HG02798 (cell line): ENCODE measurements at regions not wholly inside any gene's neighbourhood (a gene's known extent, or its start where the extent isn't known, plus 50 kb on each side); places are given as distances from the start of the nearest gene placed in this dataset.
A peak's percentile ranks its signal among the peaks of the same experiment; 100 is the strongest.

Experiments
- ATAC-seq: cut with Tn5 transposase; IDR thresholded peaks from one replicate; pipeline ENCODE4 v1.9.1; 2021; ENCODE audit warnings: mild to moderate bottlenecking; ENCODE audit not compliant: unreplicated experiment, poor library complexity

DNA sequence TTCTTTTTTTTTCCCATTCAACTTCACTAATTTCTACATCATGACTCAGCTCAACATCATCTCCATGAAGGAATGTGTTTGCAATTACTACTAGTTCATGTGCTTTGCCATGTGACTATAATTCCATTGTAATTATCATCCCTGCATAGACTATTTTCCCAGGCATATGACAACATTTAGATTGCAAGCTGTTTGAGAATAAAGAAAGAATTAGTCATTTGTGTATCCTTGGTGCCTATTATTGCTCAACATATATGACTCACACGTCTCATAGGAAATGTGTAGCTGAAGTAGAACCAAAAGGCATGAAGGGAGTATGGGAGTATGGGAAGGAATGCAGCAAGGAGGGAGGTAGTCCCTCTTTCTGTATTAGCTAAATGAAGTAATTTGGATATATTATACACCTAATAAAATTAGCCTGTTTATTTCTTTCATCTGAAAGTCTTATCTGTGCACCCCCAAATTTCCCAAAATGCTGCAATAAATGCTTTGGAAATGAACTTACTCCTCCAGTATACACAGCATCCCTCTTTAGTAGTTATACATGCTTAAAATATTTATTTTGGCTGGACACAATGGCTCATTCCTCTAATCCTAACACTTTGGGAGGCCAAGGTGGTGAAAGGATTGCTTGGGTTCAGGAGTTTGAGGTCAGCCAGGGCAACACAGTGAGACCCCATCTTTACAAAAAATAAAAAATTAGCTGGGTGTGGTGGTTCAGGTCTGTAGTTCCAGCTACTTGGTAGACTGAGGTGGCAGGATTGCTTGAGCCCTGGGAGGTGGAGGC is 316.9 kb upstream of the ADGRL4 start:
- no peak for ATAC-seq

- no peak for ATAC-seq
Measured at GRCh38 chr1:79322511-79323027, 316.0 kb upstream of the ADGRL4 start.

DNA sequence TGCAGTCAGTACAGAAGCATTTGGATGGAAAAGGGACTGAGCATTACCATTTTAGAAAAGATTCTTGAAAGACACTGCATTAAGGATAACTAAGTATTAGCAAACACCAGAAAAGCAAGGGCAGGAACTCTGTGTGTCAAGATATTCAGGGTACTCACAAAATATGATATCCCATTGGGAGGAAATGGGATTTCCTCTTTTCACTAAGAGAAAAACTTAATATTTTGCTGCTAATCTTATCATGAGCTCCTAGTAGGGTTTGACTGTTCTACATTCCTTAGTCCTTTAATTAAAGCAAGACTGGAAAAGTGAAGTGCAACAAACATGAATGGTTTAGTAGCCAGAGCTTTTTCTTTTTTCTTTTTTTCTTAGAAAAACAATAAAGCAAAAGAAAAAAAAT is 305.9 kb upstream of the ADGRL4 start:
- ATAC-seq = no peak

DNA sequence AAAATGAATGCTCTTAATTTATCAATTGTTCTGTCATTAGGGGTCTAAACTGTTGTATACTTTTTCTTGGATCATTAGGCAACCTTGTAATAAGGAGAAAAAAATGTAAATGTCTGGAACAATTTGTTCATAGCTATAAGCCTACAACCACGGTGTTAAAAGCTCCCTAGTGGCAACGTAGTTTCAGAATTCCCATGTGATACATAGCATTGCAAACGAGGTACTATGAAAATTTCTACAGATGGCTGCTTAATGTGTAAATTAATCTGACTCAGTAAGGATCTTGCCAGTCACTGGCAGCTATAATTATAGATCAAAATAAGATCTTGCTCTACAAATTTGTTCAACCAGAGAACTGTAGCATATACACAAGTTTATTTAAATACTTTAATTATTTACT is 304.1 kb upstream of the ADGRL4 start:
- no peak for ATAC-seq

DNA sequence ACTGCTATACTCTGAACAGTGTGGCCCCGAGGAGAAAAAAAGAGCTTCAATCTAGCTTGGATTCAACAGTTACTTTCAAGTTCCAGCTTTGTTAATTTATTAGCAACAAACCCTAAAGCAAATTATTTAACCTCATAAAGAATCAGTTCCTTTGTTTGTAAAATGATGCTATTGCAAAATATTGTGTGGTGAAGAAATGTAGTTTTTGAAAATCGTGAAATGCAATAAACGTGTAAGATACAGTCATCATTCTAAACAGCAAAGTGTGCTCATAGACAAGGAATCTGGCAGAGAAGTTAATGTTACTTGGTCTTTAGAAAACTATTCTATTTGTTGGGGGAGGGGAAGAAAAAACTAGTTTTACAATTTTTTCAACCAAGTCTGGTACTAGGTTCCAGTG is 297.6 kb upstream of the ADGRL4 start:
- ATAC-seq = no peak

DNA sequence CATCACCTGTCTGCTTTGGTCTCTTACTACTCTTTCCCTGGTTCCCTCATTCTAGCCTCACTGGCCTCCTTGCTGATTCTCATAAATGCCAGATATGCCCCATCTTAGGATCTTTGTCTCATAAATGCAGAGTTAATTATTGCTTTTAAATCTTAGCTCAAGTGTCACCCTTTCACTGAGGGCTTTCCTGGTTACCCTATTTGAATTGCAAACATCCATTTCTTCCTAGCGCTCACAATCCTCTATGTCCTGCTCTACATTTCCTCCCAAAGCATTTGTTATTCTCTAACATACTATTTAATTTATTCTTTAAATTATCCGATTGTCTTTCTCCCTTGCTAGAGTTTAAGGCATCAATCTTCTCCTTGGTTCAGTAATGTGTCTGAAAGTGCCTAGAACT is 296.5 kb upstream of the ADGRL4 start:
- no peak for ATAC-seq

- ATAC-seq = no peak
Measured at GRCh38 chr1:79302380-79302930, 295.9 kb upstream of the ADGRL4 start.

GRCh38 chr1:79295967-79296366 is 289.4 kb upstream of the ADGRL4 start:
- ATAC-seq = no peak

GRCh38 chr1:79293611-79294010 is 287.1 kb upstream of the ADGRL4 start:
- no peak for ATAC-seq

GRCh38 chr1:79290927-79291474 is 284.5 kb upstream of the ADGRL4 start:
- ATAC-seq = no peak

GRCh38 chr1:79287982-79288381 is 281.5 kb upstream of the ADGRL4 start:
- no peak for ATAC-seq

- no peak for ATAC-seq
Measured at GRCh38 chr1:79285667-79286066, 279.1 kb upstream of the ADGRL4 start.

GRCh38 chr1:79283451-79283850 is 276.9 kb upstream of the ADGRL4 start:
- ATAC-seq = no peak

DNA sequence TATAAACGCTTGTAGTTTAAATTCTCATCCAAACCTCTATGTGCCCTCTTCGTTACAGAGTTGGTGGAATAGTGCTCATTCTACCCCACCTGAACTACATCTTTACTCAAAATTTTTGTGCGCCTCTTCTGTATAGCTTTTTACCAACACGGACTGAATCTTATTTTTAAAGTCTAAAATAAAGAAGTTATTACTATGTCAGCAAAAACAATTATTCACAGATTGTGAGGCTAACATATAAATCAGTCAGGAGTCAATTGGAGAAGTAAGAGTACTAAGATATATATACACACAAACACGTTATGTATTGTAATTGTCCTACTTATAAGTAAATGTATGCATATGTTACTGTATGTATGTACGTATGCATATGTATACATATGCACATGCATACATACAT is 274.9 kb upstream of the ADGRL4 start:
- ATAC-seq = no peak

DNA sequence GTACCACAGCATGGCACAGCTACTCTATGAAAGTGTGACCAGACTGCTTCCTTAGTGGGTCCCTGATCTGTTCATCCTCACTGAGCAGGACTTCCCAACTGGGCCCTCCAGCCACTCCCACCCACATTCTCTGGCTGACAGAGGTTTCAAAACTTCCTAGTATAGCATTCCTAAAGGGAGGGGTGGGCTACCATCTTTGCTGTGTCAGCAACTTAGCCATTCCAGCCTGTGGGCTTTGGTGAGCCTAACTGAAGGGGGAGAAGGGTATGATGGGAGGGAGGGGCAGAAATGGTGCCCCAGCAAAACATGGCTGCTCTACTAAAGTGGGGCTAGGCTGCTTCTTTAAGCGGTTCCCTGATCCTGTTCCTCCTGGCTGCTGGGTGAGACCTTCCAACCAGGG is 265.2 kb upstream of the ADGRL4 start:
- ATAC-seq = no peak

DNA sequence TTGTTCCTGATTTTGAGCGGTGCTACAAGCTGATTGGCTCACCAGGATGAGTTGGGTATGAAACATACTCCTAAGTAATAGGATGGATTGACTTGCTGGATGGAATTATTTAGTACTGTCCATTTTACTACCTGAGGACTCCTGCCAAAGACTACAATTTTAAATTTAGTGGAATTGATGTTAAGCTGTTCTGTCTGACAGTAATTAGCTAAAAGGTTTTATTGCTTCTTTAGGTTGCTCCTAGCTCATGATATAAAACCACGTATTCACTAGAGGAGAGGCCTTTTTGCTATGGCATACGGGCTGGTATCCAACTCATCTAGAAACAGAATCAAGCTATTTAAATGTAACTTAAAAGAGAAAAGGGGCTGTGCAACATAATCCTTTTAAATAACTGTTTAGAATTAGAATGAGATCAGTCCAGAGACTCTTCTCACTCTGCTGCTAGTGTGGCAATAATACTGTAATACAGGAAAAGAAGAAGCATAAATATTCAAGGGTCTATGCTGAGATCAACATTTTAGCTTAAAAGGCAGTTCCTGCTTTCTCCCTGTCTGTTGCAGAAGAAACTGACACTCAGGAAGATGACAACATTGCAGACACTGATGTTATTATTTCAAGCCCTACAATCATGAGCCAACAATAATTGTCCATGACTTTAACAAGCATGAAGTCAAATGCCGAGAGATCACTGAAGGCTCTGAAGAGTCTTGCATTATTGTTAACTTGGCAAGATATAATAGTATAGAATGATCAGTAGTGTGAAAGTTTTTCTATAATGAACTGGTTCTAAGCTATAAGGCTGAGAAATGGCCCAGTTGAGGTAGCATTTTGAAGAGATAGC is 258.7 kb upstream of the ADGRL4 start:
- ATAC-seq = no peak

GRCh38 chr1:79264285-79264684 is 257.8 kb upstream of the ADGRL4 start:
- no peak for ATAC-seq

DNA sequence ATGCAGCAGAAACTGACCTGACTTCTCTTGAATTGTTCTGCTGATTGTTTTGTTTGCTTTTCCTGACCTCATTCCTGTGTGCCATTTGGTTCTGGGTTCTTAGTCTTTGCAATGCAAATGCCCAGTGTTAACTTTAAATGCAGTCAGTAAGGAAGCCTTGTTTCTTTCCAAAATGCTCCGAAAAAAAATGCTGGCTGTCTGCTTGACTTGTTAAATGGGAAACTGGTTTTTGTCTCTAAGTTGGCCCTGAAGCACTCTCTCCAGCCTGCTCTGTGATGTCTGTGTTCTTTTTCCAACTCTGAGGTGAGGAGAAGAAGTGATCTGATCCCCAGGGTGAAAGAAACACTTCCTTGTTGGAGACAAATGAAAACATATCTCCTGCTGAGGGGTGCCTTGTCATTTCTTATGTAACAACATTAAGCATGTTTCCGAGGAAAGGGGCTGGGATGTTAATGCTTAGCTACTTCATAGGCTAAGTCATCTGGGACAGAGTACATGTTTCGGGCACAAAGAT is 256.3 kb upstream of the ADGRL4 start:
- no peak for ATAC-seq

DNA sequence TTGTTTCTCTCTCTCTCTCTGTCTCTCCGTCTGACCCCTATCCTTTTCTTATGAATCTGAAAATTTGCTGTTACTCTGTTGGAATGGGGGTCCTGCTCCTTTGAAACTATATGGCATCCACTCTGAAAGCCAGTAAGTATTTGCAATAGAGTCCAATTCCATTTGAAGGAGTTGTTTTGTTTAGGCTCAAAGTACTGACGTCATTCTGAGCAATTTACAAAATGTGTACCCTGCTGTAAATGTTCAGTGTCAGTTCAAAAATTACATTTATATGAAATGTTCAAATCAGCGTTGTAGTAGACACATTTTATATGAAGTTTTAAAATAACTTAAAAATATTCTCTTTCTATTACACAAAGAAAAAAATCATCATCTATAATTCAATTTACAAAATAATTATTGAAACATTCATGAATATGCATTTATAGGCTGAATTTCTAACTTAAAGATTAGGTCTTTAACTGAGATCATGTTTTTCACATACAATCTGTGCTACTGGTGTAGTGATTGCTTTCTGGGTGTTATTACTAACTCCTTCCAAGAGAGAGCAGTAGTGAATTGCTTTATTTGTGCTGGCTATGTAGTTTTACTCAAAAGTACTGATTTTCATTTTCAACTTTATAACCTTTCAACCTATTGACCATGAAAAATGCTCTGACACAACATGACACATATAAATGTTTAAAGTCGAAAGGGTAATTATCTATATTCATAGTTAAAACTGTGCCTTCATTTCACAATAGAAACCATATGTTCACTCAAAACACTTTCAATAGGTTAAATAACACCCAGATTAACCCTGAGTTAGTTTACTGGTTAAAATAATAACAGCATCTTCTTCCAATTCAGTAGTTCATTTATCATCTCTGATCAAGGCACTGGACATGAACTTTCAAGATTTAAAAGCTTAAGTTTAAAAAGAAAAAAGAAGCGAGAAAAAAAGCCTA is 253.1 kb upstream of the ADGRL4 start:
- peak; percentile 67 for ATAC-seq

DNA sequence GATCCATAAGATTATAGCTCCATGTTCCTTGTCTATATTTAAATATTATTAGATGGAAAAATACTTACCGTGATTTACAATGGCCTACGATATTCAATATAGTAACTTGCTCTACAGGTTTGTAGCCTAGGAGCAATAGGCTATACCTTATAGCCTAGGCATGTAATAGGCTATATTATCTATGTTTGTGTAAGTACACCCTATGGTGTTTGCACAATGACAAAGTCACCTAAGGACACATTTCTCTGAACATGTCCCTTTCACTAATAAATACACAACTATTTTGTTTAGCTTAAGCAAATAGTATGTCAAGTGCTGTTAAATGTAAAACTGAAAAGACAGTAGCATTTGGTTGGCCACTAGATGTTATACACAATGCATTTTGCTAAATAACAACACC is 248.9 kb upstream of the ADGRL4 start:
- ATAC-seq = no peak
